Activated naive CD8-positive, alpha-beta T cell treated with anti-CD3 and anti-CD28 coated beads, Interleukin-2, amount 10 ng/mL, durations not matched to agents 7 days and 5 days (primary cell): ENCODE measurements at regions not wholly inside any gene's neighbourhood (a gene's known extent, or its start where the extent isn't known, plus 50 kb on each side); places are given as distances from the start of the nearest gene placed in this dataset.

Experiments used
- ATAC-seq: fragments of 150-1000 bp; cut with Tn5 transposase; one replicate; pipeline ENCODE4 v1.10.0; 2021; ENCODE audit warnings: low read depth, moderate library complexity
- POLR2A ChIA-PET: fragments of 350-600 bp; sonication (Branson Sonifier 250); formaldehyde crosslinking; loops from one replicate; lab custom pipeline; 2021; ENCODE audit warnings: antibody characterized with exemption; lab: Charles Lee
- DNase-seq: peaks from one replicate; pipeline ENCODE4 v3.0.0; 2021
- H3K27ac Mint-ChIP-seq: one replicate; pipeline ENCODE4 v1.8.0; 2022; ENCODE audit warnings: mild to moderate bottlenecking, mixed read lengths
- H3K27me3 Mint-ChIP-seq: one replicate; pipeline ENCODE4 v1.8.0; 2022; ENCODE audit warnings: mild to moderate bottlenecking, moderate library complexity, mixed read lengths
- H3K36me3 Mint-ChIP-seq: one replicate; pipeline ENCODE4 v1.8.0; 2021; ENCODE audit warnings: mild to moderate bottlenecking, mixed read lengths
- H3K4me1 Mint-ChIP-seq: one replicate; pipeline ENCODE4 v1.8.0; 2021; ENCODE audit warnings: mixed read lengths
- H3K4me3 Mint-ChIP-seq: one replicate; pipeline ENCODE4 v1.8.0; 2022; ENCODE audit warnings: mild to moderate bottlenecking, moderate library complexity, mixed read lengths
- H3K9me3 Mint-ChIP-seq: one replicate; pipeline ENCODE4 v1.8.0; 2021; ENCODE audit warnings: mixed read lengths

DNA sequence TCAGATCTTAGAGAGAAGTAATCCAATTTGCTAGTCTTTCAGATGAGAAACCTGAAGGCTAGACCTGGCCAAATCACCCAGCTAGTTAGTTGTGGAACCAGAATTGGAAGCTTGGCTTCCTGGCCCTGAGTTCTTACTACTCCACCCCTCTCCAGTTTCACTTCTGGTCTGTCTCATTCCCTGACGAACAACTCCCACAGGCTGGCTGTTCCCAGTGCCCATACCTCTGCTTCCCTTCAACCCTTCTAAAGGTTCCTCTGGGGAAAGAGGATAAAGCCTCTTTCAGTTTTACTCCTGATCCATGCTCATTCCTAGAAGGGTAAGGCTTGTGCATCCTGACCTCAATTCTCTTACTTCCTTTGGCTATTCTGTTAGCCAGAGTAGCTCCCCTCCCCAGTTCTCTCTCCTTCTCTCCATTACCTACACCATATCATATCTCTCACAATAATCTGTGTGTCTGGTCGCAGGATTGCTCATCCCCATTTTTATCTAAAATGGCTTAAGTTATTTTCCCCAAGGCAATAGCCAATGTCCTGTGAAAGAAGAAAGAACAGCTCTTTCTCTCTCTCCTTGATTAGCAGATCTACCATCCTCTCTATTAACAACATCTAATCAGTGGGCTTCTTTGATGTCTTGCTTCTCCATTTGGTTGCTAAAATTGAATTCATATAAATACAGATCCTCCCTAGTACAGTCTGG lies 155.0 kb upstream of the MAOA start:
- H3K9me3 Mint-ChIP-seq = no peaks in the 10 kb centered on the region
- H3K27me3 Mint-ChIP-seq = no peaks in the 10 kb centered on the region
- POLR2A ChIA-PET = no interaction called here
- no peak for ATAC-seq
- H3K4me3 Mint-ChIP-seq = no peak overlapping the region
- no peaks in the 10 kb centered on the region for H3K36me3 Mint-ChIP-seq
- DNase-seq = no peak
- no peaks in the 10 kb centered on the region for H3K4me1 Mint-ChIP-seq
- no peak overlapping the region for H3K27ac Mint-ChIP-seq

DNA sequence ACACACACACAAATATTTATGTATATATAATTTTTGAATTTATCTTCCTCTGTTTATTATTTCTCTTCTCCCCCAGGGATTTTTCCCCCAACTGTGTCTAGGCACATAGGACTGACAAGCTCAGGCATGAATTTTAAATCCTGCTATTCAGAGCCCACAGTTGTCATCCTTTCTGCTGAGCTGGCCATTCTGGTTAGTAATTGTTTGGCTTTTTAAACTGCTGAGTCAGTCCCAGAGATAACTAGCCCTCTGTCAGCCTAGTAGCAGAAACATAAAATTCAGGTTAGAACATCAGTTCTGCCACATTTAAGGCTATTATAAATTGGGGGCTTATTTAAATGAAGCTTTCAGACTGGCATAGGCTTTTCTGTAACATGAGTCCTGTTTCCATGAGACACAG lies 151.7 kb upstream of the MAOA start:
- ATAC-seq = no peak
- Mint-ChIP-seq H3K36me3 (no peaks in the 10 kb centered on the region), H3K27ac (no peak overlapping the region), H3K4me3 (no peak overlapping the region), H3K9me3 (no peaks in the 10 kb centered on the region), H3K4me1 (no peaks in the 10 kb centered on the region), H3K27me3 (no peaks in the 10 kb centered on the region)
- no peak for DNase-seq
- POLR2A ChIA-PET = no interaction called here

DNA sequence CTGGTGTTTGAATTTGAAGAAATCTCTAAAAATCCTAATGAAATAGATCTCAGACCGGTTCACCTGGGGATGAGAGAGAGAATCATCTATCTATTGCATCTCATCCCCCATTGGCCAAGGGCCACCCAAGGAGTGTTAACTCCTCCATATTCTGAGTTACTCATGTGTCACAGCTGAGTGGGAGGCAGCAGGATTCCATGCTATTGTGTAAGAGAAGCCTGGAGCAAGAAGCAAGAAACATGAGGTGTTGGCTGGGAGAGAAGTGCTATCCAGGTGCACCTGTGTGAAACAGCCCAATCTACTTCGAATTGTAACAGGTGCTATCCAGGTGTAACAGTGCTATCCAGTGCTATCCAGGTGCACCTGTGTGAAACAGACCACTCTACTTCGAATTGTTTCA lies 150.3 kb upstream of the MAOA start:
- Mint-ChIP-seq H3K36me3 (no peaks in the 10 kb centered on the region), H3K9me3 (no peaks in the 10 kb centered on the region), H3K27ac (no peak overlapping the region), H3K4me3 (no peak overlapping the region), H3K4me1 (no peaks in the 10 kb centered on the region), H3K27me3 (no peaks in the 10 kb centered on the region)
- DNase-seq (no peak), ATAC-seq (no peak)
- POLR2A ChIA-PET = no interaction called here

DNA sequence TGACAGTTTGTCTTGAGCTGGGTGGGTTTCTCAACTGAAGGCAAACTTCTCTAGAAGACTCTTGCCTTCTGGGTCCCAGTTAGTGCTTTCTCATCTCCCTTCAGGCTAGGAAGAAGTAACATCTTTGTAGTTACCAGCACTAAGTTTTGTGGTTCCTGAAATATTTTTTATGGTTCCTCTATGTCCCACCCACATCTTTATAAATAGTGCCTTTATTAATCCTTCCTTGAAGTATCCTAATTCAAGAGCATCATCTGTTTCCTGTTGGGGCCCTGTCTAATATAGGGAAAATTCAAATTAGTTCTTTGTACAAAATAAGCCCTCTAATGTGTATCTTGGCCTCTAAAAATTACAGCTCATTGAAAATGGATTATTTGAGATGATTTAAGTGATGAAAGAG lies 147.4 kb upstream of the MAOA start:
- no peaks in the 10 kb centered on the region for H3K36me3 Mint-ChIP-seq
- DNase-seq = no peak
- no peaks in the 10 kb centered on the region for H3K9me3 Mint-ChIP-seq
- POLR2A ChIA-PET = no interaction called here
- H3K27ac Mint-ChIP-seq = no peak overlapping the region
- no peak for ATAC-seq
- H3K27me3 Mint-ChIP-seq = no peaks in the 10 kb centered on the region
- H3K4me1 Mint-ChIP-seq = no peaks in the 10 kb centered on the region
- H3K4me3 Mint-ChIP-seq = no peak overlapping the region

DNA sequence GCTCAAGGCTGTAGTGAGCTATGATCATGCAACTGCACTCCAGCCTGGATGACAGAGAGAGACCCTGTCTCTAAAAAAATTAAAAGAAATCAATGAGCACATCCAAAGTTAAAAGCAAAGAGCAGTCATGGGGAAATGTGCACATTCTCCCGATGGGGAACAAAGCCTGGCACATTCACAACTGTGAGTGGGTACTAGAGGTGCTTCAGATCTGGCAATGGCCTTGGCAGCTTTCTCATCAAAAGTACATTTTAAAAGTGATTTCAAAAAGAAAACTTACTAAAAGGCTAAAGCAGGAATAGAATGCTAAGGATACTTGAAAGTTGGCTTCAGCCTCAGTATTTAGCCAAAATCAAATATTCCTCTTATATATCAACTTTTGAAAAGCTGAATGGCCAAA lies 145.9 kb upstream of the MAOA start:
- DNase-seq (no peak), ATAC-seq (no peak)
- Mint-ChIP-seq H3K9me3 (no peaks in the 10 kb centered on the region), H3K4me1 (no peaks in the 10 kb centered on the region), H3K4me3 (no peak overlapping the region), H3K36me3 (no peaks in the 10 kb centered on the region), H3K27me3 (no peaks in the 10 kb centered on the region), H3K27ac (no peak overlapping the region)
- POLR2A ChIA-PET = no interaction called here

DNA sequence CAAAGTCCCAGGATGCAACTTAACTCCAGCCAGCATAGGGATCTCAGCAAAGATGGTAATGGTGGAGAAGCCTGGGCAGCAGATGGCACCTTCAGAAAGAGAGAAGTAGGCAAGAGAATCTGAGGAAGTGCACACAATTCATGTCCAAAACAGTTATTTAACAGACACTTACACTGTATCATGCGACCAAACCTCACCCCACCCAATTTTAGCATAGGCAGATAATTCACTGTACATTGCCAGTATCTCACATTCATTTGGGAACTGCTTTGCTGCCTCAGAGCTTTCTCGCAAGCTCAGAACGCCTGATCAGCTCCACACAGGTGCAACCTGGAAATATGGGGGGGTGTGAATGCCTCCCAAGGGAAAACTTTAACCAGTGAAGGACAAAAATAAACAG lies 143.0 kb upstream of the MAOA start:
- no peak overlapping the region for H3K4me3 Mint-ChIP-seq
- H3K27me3 Mint-ChIP-seq = no peaks in the 10 kb centered on the region
- POLR2A ChIA-PET = no interaction called here
- DNase-seq (no peak), ATAC-seq (no peak)
- no peak overlapping the region for H3K27ac Mint-ChIP-seq
- H3K36me3 Mint-ChIP-seq = no peaks in the 10 kb centered on the region
- no peaks in the 10 kb centered on the region for H3K9me3 Mint-ChIP-seq
- H3K4me1 Mint-ChIP-seq = no peaks in the 10 kb centered on the region

DNA sequence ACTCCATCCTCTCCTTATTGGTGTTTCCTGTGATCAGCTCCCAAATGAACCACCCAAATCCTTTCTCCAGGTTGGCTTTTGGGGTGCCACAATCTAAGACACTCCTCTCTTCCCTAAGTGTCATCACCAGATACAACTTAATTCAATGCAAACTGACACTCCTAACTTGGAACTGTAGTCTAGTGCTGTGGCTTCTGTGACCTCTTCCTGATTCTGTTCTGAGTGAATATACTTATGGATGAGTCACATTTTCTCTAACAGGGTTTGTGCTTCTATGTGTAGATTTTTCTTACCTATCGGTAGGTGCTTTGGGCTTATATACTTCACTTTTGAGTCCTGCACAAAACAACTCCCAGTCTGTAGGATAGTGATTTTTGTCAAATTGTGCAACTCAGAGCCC lies 141.3 kb upstream of the MAOA start:
- POLR2A ChIA-PET = no interaction called here
- Mint-ChIP-seq H3K27ac (no peak overlapping the region), H3K27me3 (no peaks in the 10 kb centered on the region), H3K9me3 (no peaks in the 10 kb centered on the region), H3K36me3 (no peaks in the 10 kb centered on the region), H3K4me3 (no peak overlapping the region), H3K4me1 (no peaks in the 10 kb centered on the region)
- ATAC-seq = no peak
- DNase-seq = no peak

DNA sequence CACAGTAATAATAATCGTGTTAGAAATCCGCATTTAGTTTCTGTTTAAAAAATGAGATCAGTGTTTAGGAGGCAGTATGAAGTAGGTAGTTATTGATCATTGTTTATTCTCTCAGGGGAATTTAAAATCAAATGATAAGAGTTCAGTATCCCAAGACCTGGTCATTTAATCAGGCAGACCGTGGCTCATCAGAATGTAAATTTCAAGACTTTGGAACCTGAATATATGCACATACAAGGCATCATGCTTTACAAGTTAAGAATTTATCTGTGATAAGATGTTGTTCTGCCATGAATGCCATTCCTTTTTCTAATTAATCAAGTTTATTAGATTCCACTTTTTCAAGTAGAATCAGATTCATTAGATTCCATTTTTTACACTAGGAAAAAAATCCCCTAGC lies 133.5 kb upstream of the MAOA start:
- H3K27me3 Mint-ChIP-seq = no peaks in the 10 kb centered on the region
- H3K27ac Mint-ChIP-seq = no peak overlapping the region
- no peaks in the 10 kb centered on the region for H3K4me1 Mint-ChIP-seq
- POLR2A ChIA-PET = no interaction called here
- no peak overlapping the region for H3K4me3 Mint-ChIP-seq
- ATAC-seq (no peak), DNase-seq (no peak)
- H3K9me3 Mint-ChIP-seq = no peaks in the 10 kb centered on the region
- H3K36me3 Mint-ChIP-seq = no peaks in the 10 kb centered on the region

DNA sequence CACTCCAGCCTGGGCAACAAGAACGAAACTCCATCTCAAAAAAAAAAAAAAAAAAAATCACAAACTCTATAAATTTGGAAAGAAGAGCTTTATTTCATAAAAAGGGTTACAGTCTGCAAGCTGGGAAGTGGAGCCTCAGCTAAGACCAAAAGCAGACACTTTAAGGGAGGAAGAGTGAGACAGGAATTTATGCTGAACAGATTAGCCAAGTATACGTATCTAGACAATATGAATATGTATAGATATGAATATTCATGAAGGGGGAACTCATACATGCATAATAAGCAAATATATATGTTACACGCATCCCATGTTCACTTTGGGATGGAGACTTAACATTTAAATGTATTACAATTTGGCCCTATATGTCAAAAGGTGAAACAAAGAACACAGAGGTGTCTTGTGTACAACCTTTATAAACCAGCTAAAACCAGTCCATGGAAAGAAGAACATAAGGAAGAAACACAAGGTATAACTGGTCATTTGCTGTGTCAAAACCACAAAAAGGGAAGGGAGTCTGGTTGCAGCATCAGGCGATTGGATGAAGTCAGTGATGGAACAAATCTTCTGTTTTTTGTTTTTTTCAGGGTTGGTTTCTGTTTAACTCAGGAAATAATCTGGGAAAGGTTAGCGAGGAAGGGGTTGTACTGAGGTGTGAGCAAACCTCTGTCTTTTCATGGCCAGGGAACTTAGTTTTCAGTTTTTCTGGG lies 130.0 kb upstream of the MAOA start:
- no peak for ATAC-seq

DNA sequence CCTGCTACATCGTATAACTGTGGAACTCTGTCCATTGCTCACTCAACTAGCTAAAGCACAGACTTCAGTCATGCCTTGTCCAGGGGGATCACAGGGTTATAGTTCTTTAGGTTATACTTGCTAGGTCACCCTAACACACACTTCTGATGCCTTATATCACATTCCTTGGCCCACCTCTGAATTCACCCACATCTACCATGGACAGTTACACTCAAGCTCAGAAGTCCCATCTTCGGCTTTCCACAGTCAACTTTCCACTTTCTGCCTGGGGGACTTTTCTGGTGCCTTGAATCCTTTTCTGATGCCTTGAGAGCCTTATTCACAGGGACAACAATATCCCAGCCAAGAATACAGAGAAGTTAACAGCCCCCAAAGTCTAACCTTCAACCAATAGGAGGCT lies 129.2 kb upstream of the MAOA start:
- Mint-ChIP-seq H3K27me3 (no peaks in the 10 kb centered on the region), H3K27ac (no peak overlapping the region), H3K4me3 (no peak overlapping the region), H3K4me1 (no peaks in the 10 kb centered on the region), H3K9me3 (no peaks in the 10 kb centered on the region), H3K36me3 (no peaks in the 10 kb centered on the region)
- ATAC-seq (no peak), DNase-seq (no peak)
- POLR2A ChIA-PET = no interaction called here

More for the DNA sequence above, 130.0 kb upstream of the MAOA start:
- no peak overlapping the region for H3K4me3 Mint-ChIP-seq
- DNase-seq = no peak
- no peak overlapping the region for H3K27ac Mint-ChIP-seq
- POLR2A ChIA-PET = no interaction called here
- no peaks in the 10 kb centered on the region for H3K27me3 Mint-ChIP-seq
- H3K9me3 Mint-ChIP-seq = no peaks in the 10 kb centered on the region
- H3K4me1 Mint-ChIP-seq = no peaks in the 10 kb centered on the region
- no peaks in the 10 kb centered on the region for H3K36me3 Mint-ChIP-seq

DNA sequence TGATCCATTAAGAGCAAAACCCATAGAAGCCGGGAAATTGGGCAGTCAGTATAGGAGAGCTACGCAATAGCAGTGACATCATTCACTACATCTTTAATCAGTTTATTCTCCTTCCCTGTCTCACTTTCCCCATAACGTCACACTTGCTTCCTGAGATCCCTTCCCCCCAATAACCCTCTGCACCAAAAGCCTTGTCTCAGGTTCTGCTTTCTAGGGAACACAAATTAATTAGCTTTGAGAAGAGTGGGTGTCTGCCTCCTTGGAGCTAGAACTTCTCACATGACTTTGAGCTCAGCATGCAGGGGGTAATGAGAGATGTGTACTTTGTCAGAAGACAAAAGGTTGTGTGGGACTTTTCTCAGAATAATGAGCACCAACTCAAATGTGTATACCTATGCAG lies 128.3 kb upstream of the MAOA start:
- H3K4me1 Mint-ChIP-seq = no peaks in the 10 kb centered on the region
- no peaks in the 10 kb centered on the region for H3K9me3 Mint-ChIP-seq
- H3K27me3 Mint-ChIP-seq = no peaks in the 10 kb centered on the region
- H3K27ac Mint-ChIP-seq = no peak overlapping the region
- H3K36me3 Mint-ChIP-seq = no peaks in the 10 kb centered on the region
- no peak for DNase-seq
- no peak overlapping the region for H3K4me3 Mint-ChIP-seq
- ATAC-seq = no peak
- POLR2A ChIA-PET = no interaction called here

DNA sequence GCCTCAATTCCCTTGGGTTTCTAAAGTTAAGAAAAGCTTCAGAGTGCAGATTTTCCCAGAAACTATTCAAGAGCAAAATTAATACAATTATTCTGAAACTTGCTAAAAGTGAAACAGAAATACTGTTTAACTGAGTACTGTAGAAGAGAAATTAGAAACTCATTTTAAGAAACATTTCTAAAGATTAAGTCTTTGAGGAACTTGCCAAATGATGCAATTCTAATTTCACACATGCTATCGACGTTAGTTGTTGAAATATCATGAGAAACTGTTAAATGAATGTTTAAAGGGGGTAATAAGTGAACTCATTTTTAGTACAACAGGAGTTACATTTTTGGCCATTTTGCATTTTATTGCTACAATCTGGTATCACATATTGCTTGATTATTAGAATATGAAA lies 125.3 kb upstream of the MAOA start:
- no peaks in the 10 kb centered on the region for H3K27me3 Mint-ChIP-seq
- H3K4me3 Mint-ChIP-seq = no peak overlapping the region
- ATAC-seq (no peak), DNase-seq (no peak)
- no peaks in the 10 kb centered on the region for H3K4me1 Mint-ChIP-seq
- POLR2A ChIA-PET = no interaction called here
- H3K27ac Mint-ChIP-seq = no peak overlapping the region
- H3K36me3 Mint-ChIP-seq = no peaks in the 10 kb centered on the region
- H3K9me3 Mint-ChIP-seq = peaks cover 5% of the 10 kb centered on the region

DNA sequence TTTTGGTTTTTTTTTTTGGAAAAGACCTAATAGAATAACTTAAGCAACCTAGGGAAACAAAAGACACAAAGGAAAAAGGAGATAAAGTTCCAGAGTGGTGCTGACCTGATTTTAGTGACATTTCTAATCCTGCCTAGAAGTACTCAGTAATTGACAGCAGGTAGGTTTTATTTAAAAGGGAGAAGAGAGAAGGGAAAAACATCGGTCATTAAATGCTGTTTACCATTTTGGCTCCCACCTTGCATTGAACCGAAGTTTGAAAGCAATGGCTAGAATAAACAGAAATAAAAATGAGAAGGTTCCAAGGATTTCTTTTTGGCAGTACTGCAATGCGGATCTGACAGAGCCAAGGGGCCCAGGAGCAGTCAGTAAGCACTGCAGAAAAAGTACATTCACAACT lies 115.8 kb upstream of the MAOA start:
- H3K9me3 Mint-ChIP-seq = no peaks in the 10 kb centered on the region
- H3K27me3 Mint-ChIP-seq = no peaks in the 10 kb centered on the region
- H3K27ac Mint-ChIP-seq = no peak overlapping the region
- DNase-seq = no peak
- no peaks in the 10 kb centered on the region for H3K4me1 Mint-ChIP-seq
- ATAC-seq = no peak
- POLR2A ChIA-PET = no interaction called here
- H3K36me3 Mint-ChIP-seq = peaks cover 1% of the 10 kb centered on the region
- H3K4me3 Mint-ChIP-seq = no peak overlapping the region

DNA sequence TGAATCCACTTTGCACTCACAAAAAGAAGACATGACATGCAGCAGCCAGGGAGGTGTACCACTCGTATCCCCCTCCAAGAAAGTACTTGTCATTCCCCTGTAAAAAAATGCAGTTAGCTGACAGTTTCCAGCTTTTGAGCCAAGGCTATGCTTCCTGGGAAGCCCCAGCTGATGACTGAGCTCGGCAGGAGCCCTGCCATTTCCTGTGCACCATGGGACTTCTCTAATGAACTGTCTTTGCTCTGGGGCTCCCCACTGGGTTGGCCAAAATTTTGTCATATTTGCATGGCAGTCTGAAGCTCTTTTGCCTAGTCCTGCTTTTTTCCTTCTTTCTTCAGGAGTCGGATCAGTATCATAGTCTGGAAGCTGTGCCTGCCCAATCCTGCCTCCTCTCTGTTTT lies 104.5 kb upstream of the MAOA start:
- H3K4me3 Mint-ChIP-seq = no peak overlapping the region
- no peaks in the 10 kb centered on the region for H3K27me3 Mint-ChIP-seq
- DNase-seq = no peak
- no peaks in the 10 kb centered on the region for H3K36me3 Mint-ChIP-seq
- no peak overlapping the region for H3K27ac Mint-ChIP-seq
- H3K9me3 Mint-ChIP-seq = peaks cover 1% of the 10 kb centered on the region
- H3K4me1 Mint-ChIP-seq = peaks cover 2% of the 10 kb centered on the region
- ATAC-seq = no peak
- POLR2A ChIA-PET = no interaction called here
